Spleen (tissue), 11 donors: ENCODE measurements at regions not wholly inside any gene's neighbourhood (a gene's known extent, or its start where the extent isn't known, plus 50 kb on each side); places are given as distances from the start of the nearest gene placed in this dataset.

Source experiments
- DNase-seq: peaks from one replicate; pipeline ENCODE4 v3.0.0-alpha.2; 2020
- H3K27ac ChIP-seq, 8 donors: fragments of 200-600 bp; sonication (generic) in 7 of 8; 1 replicate in 4 of 8; 2 replicates in 4 of 8; pipeline versions ENCODE4 v1.5.0 to v1.8.0; 2016 to 2021; ENCODE audit warnings: inconsistent platforms in 4 of 8, mild to moderate bottlenecking in 4 of 8, moderate library complexity in 1 of 8
- H3K27me3 ChIP-seq, 7 donors: fragments of 200-600 bp; sonication (generic) in 6 of 7; replicated peaks in 1 of 7; 1 replicate in 4 of 7; 2 replicates in 3 of 7; pipeline versions ENCODE4 v1.5.0 to v1.8.0; 2016 to 2021; ENCODE audit warnings: inconsistent platforms in 3 of 7, mild to moderate bottlenecking in 1 of 7
- H3K36me3 ChIP-seq, 6 donors: fragments of 200-600 bp; sonication (generic) in 5 of 6; 1 replicate in 4 of 6; 2 replicates in 2 of 6; pipeline versions ENCODE4 v1.5.0 to v1.8.0; 2016 to 2021; ENCODE audit warnings: inconsistent platforms in 2 of 6
- H3K4me1 ChIP-seq, 6 donors: fragments of 200-600 bp; sonication (generic) in 5 of 6; 1 replicate in 3 of 6; 2 replicates in 3 of 6; pipeline versions ENCODE4 v1.5.0 to v1.8.0; 2016 to 2021; ENCODE audit warnings: inconsistent platforms in 3 of 6
- H3K4me3 ChIP-seq, 8 donors: fragments of 200-600 bp; sonication (generic) in 7 of 8; 1 replicate in 4 of 8; 2 replicates in 4 of 8; pipeline versions ENCODE4 v1.5.0 to v1.8.0; 2016 to 2021; ENCODE audit warnings: inconsistent platforms in 4 of 8, mild to moderate bottlenecking in 4 of 8, moderate library complexity in 2 of 8
- H3K9me3 ChIP-seq, 8 donors: fragments of 200-600 bp; sonication (generic) in 7 of 8; 1 replicate in 4 of 8; 2 replicates in 4 of 8; pipeline versions ENCODE4 v1.5.0 to v1.8.0; 2016 to 2021; ENCODE audit warnings: inconsistent platforms in 4 of 8
- CTCF ChIP-seq, 11 experiments: fragments of 200-600 bp in 7 of 11; fragments of 450-650 bp in 4 of 11; sonication (generic) in 4 of 11; IDR thresholded peaks in 8 of 11; conservative IDR thresholded peaks in 3 of 11; 1 replicate in 7 of 11; 2 replicates in 4 of 11; pipeline versions ENCODE4 v1.4.0 to v1.8.0; 2016 to 2021; ENCODE audit warnings: antibody characterized with exemption in 11 of 11, inconsistent platforms in 4 of 11, mild to moderate bottlenecking in 1 of 11
- POLR2A ChIP-seq, 3 donors: fragments of 450-650 bp; IDR thresholded peaks; one replicate each; pipeline ENCODE4 v1.5.1; 2017; ENCODE audit warnings: antibody characterized with exemption in 3 of 3, mild to moderate bottlenecking in 1 of 3
- POLR2AphosphoS5 ChIP-seq, 3 donors: sonication (generic); formaldehyde crosslinking; IDR thresholded peaks; one replicate each; pipeline ENCODE4 v1.5.1; 2017; ENCODE audit warnings: antibody characterized with exemption in 3 of 3
- WGBS, 5 donors: extraction: QIAGEN DNeasy Blood & Tissue Kit in 3 of 5; methylation state at CpG; one replicate each; pipeline versions ENCODE4 v1.1.5 to v1.1.7; 2013 to 2018; 5-methylcytosine and 5-hydroxymethylcytosine counted together
- intact Hi-C: fragments of 100-400 bp; cut with DNase I; formaldehyde crosslinking; loops from one replicate; pipeline ENCODE4 v1.15.0; 2023; ENCODE audit warnings: low total_unique reads
- donor health status: healthy with polysubstance abuse.
- donor health status: DM: no; HTN: no; CAD: no; lungs with moderate emphysema.
- donor health status: DM: no; HTN: no; CAD: no.
- donor health status: Bipolar disorder and iron deficiency.
- donor health status: healthy.
- donor health status: DM: no; HTN: no; CAD: no.
- donor health status: DM: yes; HTN: yes; CAD: no.

GRCh38 chr2:111696226-111696625 is 187.8 kb downstream of the ANAPC1 start:
- no peaks in the 10 kb centered on the region for H3K9me3 ChIP-seq
- intact Hi-C loops, result loop anchor here (10.0 kb wide), 1 partner anchor 581 kb away; no protein-coding TSS in a partner anchor
- 83 to 98% (median 93%) methylated on average over 3 of the region's 3 CpGs for WGBS, 5 donors
- H3K27me3 ChIP-seq, result no peaks in the 10 kb centered on the region
- no peak for DNase-seq
- TF ChIP-seq CTCF (IDR thresholded peaks at IDR 0.05 in 8 of 11, conservative IDR thresholded peaks at IDR 0.05 in 3 of 11) (no peak), POLR2A (IDR thresholded peaks at IDR 0.05) (no peak), POLR2AphosphoS5 (IDR thresholded peaks at IDR 0.05) (no peak)
- H3K36me3 ChIP-seq, result no peaks in the 10 kb centered on the region
- peaks cover 5 to 39% (median 20%) of the 10 kb centered on the region in 6 donors for H3K4me1 ChIP-seq
- no peak overlapping the region for H3K27ac ChIP-seq
- H3K4me3 ChIP-seq, result no peak overlapping the region

GRCh38 chr2:111697560-111697959 is 186.4 kb downstream of the ANAPC1 start:
- H3K4me1 ChIP-seq, result peaks cover 11 to 51% (median 31%) of the 10 kb centered on the region in 6 donors
- intact Hi-C loops, result loop anchor here (10.0 kb wide), 1 partner anchor 583 kb away; no protein-coding TSS in a partner anchor
- peak overlapping the region in 1 of 8 donors; percentile 90 for H3K27ac ChIP-seq
- no peaks in the 10 kb centered on the region for H3K9me3 ChIP-seq
- H3K27me3 ChIP-seq, result no peaks in the 10 kb centered on the region
- WGBS, 5 donors, result 44 to 74% (median 62%) methylated on average over 8 of the region's 8 CpGs
- DNase-seq, result no peak
- no peak for TF ChIP-seq POLR2AphosphoS5 (IDR thresholded peaks at IDR 0.05)
- no peak for TF ChIP-seq CTCF (IDR thresholded peaks at IDR 0.05 in 8 of 11, conservative IDR thresholded peaks at IDR 0.05 in 3 of 11)
- no peak for TF ChIP-seq POLR2A (IDR thresholded peaks at IDR 0.05)
- no peak overlapping the region for H3K4me3 ChIP-seq
- no peaks in the 10 kb centered on the region for H3K36me3 ChIP-seq

GRCh38 chr2:111698089-111698488 is 185.9 kb downstream of the ANAPC1 start:
- intact Hi-C loops, result loop anchor here (10.0 kb wide), 1 partner anchor 583 kb away; no protein-coding TSS in a partner anchor
- Histone ChIP-seq H3K4me1 (peaks cover 11 to 54% (median 32%) of the 10 kb centered on the region in 6 donors), H3K27ac (peak overlapping the region in 3 of 8 donors; percentile 83 to 90 (median 84)), H3K9me3 (no peaks in the 10 kb centered on the region), H3K4me3 (no peak overlapping the region), H3K27me3 (no peaks in the 10 kb centered on the region), H3K36me3 (no peaks in the 10 kb centered on the region)
- WGBS, 5 donors, result 78 to 86% (median 82%) methylated on average over 4 of the region's 4 CpGs
- TF ChIP-seq POLR2A (IDR thresholded peaks at IDR 0.05), result no peak
- TF ChIP-seq POLR2AphosphoS5 (IDR thresholded peaks at IDR 0.05), result no peak
- TF ChIP-seq CTCF (IDR thresholded peaks at IDR 0.05 in 8 of 11, conservative IDR thresholded peaks at IDR 0.05 in 3 of 11), result no peak
- no peak for DNase-seq

GRCh38 chr2:111698743-111699554 is 185.0 kb downstream of the ANAPC1 start:
- peaks cover 11 to 54% (median 32%) of the 10 kb centered on the region in 6 donors for H3K4me1 ChIP-seq
- 14 to 19% (median 15%) methylated on average over 12 to 13 of the region's 13 CpGs for WGBS, 5 donors
- no peaks in the 10 kb centered on the region for H3K27me3 ChIP-seq
- peak; percentile 85 for DNase-seq
- H3K9me3 ChIP-seq, result no peaks in the 10 kb centered on the region
- intact Hi-C loops, result loop anchor here (10.0 kb wide), 1 partner anchor 584 kb away; no protein-coding TSS in a partner anchor
- TF ChIP-seq POLR2A (IDR thresholded peaks at IDR 0.05), result no peak
- TF ChIP-seq CTCF (IDR thresholded peaks at IDR 0.05 in 8 of 11, conservative IDR thresholded peaks at IDR 0.05 in 3 of 11), result peak in 3 of 11 experiments; percentile 4 to 26 (median 12)
- TF ChIP-seq POLR2AphosphoS5 (IDR thresholded peaks at IDR 0.05), result peak; percentile 28 to 84 (median 47)
- H3K4me3 ChIP-seq, result peak overlapping the region in 1 of 8 donors; percentile 33
- H3K27ac ChIP-seq, result peak overlapping the region in 7 of 8 donors; percentile 36 to 90 (median 76)
- no peaks in the 10 kb centered on the region for H3K36me3 ChIP-seq
